NCI-H128 (cell line): ENCODE measurements at regions not wholly inside any gene's neighbourhood (a gene's known extent, or its start where the extent isn't known, plus 50 kb on each side); places are given as distances from the start of the nearest gene placed in this dataset.

ENCODE experiments used
- DNase-seq: peaks from one replicate; lab custom pipeline; 2025; ENCODE audit not compliant: unreplicated experiment; lab: John Stamatoyannopoulos, UW

- no peak for DNase-seq
Measured at GRCh38 chr7:13028825-13029099, 341.3 kb downstream of the ARL4A start.

GRCh38 chr7:13031468-13031867 lies 344.0 kb downstream of the ARL4A start:
- DNase-seq, result no peak

- no peak for DNase-seq
Measured at GRCh38 chr7:13032084-13032483, 344.7 kb downstream of the ARL4A start.

GRCh38 chr7:13032576-13032975 lies 345.1 kb downstream of the ARL4A start:
- peak; percentile 2 for DNase-seq

GRCh38 chr7:13034693-13035092 lies 347.3 kb downstream of the ARL4A start:
- DNase-seq, result no peak

GRCh38 chr7:13035233-13035632 lies 347.8 kb downstream of the ARL4A start:
- DNase-seq, result no peak

- DNase-seq, result no peak
Measured at GRCh38 chr7:13036256-13036780, 348.9 kb downstream of the ARL4A start.

- no peak for DNase-seq
Measured at GRCh38 chr7:13037216-13037615, 349.8 kb downstream of the ARL4A start.

- no peak for DNase-seq
Measured at GRCh38 chr7:13041368-13041988, 354.0 kb downstream of the ARL4A start.

- DNase-seq, result no peak
Measured at GRCh38 chr7:13042605-13043236, 355.3 kb downstream of the ARL4A start.

- no peak for DNase-seq
Measured at GRCh38 chr7:13044309-13044708, 356.9 kb downstream of the ARL4A start.

GRCh38 chr7:13047061-13047460 lies 359.6 kb downstream of the ARL4A start:
- no peak for DNase-seq

GRCh38 chr7:13049946-13050345 lies 362.5 kb downstream of the ARL4A start:
- no peak for DNase-seq

- DNase-seq, result no peak
Measured at GRCh38 chr7:13050703-13051102, 363.3 kb downstream of the ARL4A start.

- DNase-seq, result no peak
Measured at GRCh38 chr7:13055732-13056368, 368.4 kb downstream of the ARL4A start.

GRCh38 chr7:13057462-13058200 lies 370.2 kb downstream of the ARL4A start:
- DNase-seq, result no peak

- no peak for DNase-seq
Measured at GRCh38 chr7:13060173-13060572, 372.7 kb downstream of the ARL4A start.

- no peak for DNase-seq
Measured at GRCh38 chr7:13061115-13061514, 373.7 kb downstream of the ARL4A start.

- no peak for DNase-seq
Measured at GRCh38 chr7:13062631-13063030, 375.2 kb downstream of the ARL4A start.

- DNase-seq, result no peak
Measured at GRCh38 chr7:13067036-13067435, 379.6 kb downstream of the ARL4A start.

GRCh38 chr7:13068032-13068431 lies 380.6 kb downstream of the ARL4A start:
- no peak for DNase-seq

- DNase-seq, result no peak
Measured at GRCh38 chr7:13069841-13070240, 382.4 kb downstream of the ARL4A start.
